HEK293 (cell line): ENCODE measurements at regions not wholly inside any gene's neighbourhood (a gene's known extent, or its start where the extent isn't known, plus 50 kb on each side); places are given as distances from the start of the nearest gene placed in this dataset.

ENCODE experiments used
- CTCF ChIA-PET: fragments of 350-600 bp; formaldehyde crosslinking; extraction: SDS; loops from one replicate; lab custom pipeline; 2021; ENCODE audit warnings: antibody characterized with exemption; lab: Yijun Ruan, JAX
- POLR2A ChIA-PET: fragments of 300-600 bp; formaldehyde crosslinking; extraction: SDS; loops from one replicate; lab custom pipeline; 2020; ENCODE audit warnings: antibody characterized with exemption, inconsistent platforms; lab: Yijun Ruan, JAX
- H3K27ac ChIP-seq: fragments of 200-500 bp; sonication (Bioruptor generic); 2 replicates; pipeline ENCODE4 v1.5.1; 2014; ENCODE audit warnings: low read depth, low read length, control low read depth, inconsistent platforms; ENCODE audit errors: extremely low read depth
- H3K36me3 ChIP-seq, 2 experiments: fragments of 200-500 bp in 1 of 2; sonication (Bioruptor generic) in 1 of 2; 1 replicate in 1 of 2; 2 replicates in 1 of 2; pipeline ENCODE4 v1.5.1; 2014 to 2017; ENCODE audit warnings: inconsistent platforms in 2 of 2, low read length in 2 of 2; ENCODE audit not compliant: control insufficient read depth in 2 of 2, insufficient read depth in 1 of 2
- H3K4me1 ChIP-seq: fragments of 200-500 bp; sonication (Bioruptor generic); 2 replicates; pipeline ENCODE4 v1.5.1; 2014; ENCODE audit warnings: mild to moderate bottlenecking, low read length, inconsistent platforms; ENCODE audit not compliant: control insufficient read depth, insufficient read depth
- H3K4me3 ChIP-seq: 2 replicates; pipeline ENCODE4 v1.5.1; 2011; ENCODE audit warnings: low read depth, mild to moderate bottlenecking, control low read depth, low read length, moderate library complexity
- H3K9me3 ChIP-seq: fragments of 200-500 bp; sonication (Bioruptor generic); 2 replicates; pipeline ENCODE4 v1.5.1; 2014; ENCODE audit warnings: low read depth, low read length, inconsistent platforms; ENCODE audit not compliant: control insufficient read depth, insufficient read depth
- AEBP2 ChIP-seq: fragments of 450-650 bp; formaldehyde crosslinking; IDR thresholded peaks from 2 replicates; pipeline ENCODE4 v1.5.1; 2016; ENCODE audit warnings: missing biosample characterization, missing genetic modification characterization, borderline replicate concordance
- CTCF ChIP-seq: fragments of 450-650 bp; formaldehyde crosslinking; IDR thresholded peaks from 2 replicates; pipeline ENCODE4 v1.5.1; 2016; ENCODE audit warnings: missing biosample characterization, missing genetic modification characterization
- OSR2 ChIP-seq: fragments of 450-650 bp; formaldehyde crosslinking; IDR thresholded peaks from 2 replicates; pipeline ENCODE4 v1.5.1; 2016; ENCODE audit warnings: missing biosample characterization, missing genetic modification characterization
- ZBTB1 ChIP-seq: fragments of 450-650 bp; formaldehyde crosslinking; IDR thresholded peaks from 2 replicates; pipeline ENCODE4 v1.5.1; 2016; ENCODE audit warnings: missing biosample characterization, missing genetic modification characterization
- ZFP3 ChIP-seq: fragments of 450-650 bp; formaldehyde crosslinking; IDR thresholded peaks from 2 replicates; pipeline ENCODE4 v1.5.1; 2016; ENCODE audit warnings: low read depth, missing biosample characterization, missing genetic modification characterization
- ZFP69B ChIP-seq: fragments of 450-650 bp; formaldehyde crosslinking; IDR thresholded peaks from 2 replicates; pipeline ENCODE4 v1.5.1; 2016; ENCODE audit warnings: missing biosample characterization, missing genetic modification characterization
- ZNF132 ChIP-seq: fragments of 450-650 bp; formaldehyde crosslinking; IDR thresholded peaks from 2 replicates; pipeline ENCODE4 v1.5.1; 2017; ENCODE audit warnings: missing biosample characterization, missing genetic modification characterization, borderline replicate concordance
- ZNF155 ChIP-seq: fragments of 450-650 bp; formaldehyde crosslinking; IDR thresholded peaks from 2 replicates; pipeline ENCODE4 v1.5.1; 2016; ENCODE audit warnings: missing biosample characterization, missing genetic modification characterization
- ZNF175 ChIP-seq: fragments of 450-650 bp; formaldehyde crosslinking; IDR thresholded peaks from 2 replicates; pipeline ENCODE4 v1.5.1; 2016; ENCODE audit warnings: missing biosample characterization, missing genetic modification characterization
- ZNF214 ChIP-seq: fragments of 450-650 bp; formaldehyde crosslinking; IDR thresholded peaks from 2 replicates; pipeline ENCODE4 v1.5.1; 2017; ENCODE audit warnings: missing biosample characterization, mild to moderate bottlenecking, missing genetic modification characterization, borderline replicate concordance
- ZNF223 ChIP-seq: fragments of 450-650 bp; formaldehyde crosslinking; IDR thresholded peaks from 2 replicates; pipeline ENCODE4 v1.5.1; 2016; ENCODE audit warnings: missing biosample characterization, missing genetic modification characterization
- ZNF239 ChIP-seq: fragments of 450-650 bp; formaldehyde crosslinking; IDR thresholded peaks from 2 replicates; pipeline ENCODE4 v1.5.1; 2016; ENCODE audit warnings: missing biosample characterization, missing genetic modification characterization
- ZNF335 ChIP-seq: fragments of 450-650 bp; formaldehyde crosslinking; conservative IDR thresholded peaks from 2 replicates; pipeline ENCODE4 v1.5.1; 2016; ENCODE audit warnings: missing biosample characterization, missing genetic modification characterization
- ZNF449 ChIP-seq: fragments of 450-650 bp; formaldehyde crosslinking; IDR thresholded peaks from 2 replicates; pipeline ENCODE4 v1.5.1; 2017; ENCODE audit warnings: missing biosample characterization, mild to moderate bottlenecking, missing genetic modification characterization, moderate library complexity
- ZNF488 ChIP-seq: fragments of 450-650 bp; formaldehyde crosslinking; IDR thresholded peaks from 2 replicates; pipeline ENCODE4 v1.5.1; 2016; ENCODE audit warnings: missing biosample characterization, missing genetic modification characterization
- ZNF530 ChIP-seq: fragments of 450-650 bp; formaldehyde crosslinking; IDR thresholded peaks from 2 replicates; pipeline ENCODE4 v1.5.1; 2016; ENCODE audit warnings: low read depth, missing biosample characterization, missing genetic modification characterization
- ZNF624 ChIP-seq: fragments of 450-650 bp; formaldehyde crosslinking; IDR thresholded peaks from 2 replicates; pipeline ENCODE4 v1.5.1; 2017; ENCODE audit warnings: missing biosample characterization, missing genetic modification characterization
- ZNF629 ChIP-seq: fragments of 450-650 bp; formaldehyde crosslinking; IDR thresholded peaks from 2 replicates; pipeline ENCODE4 v1.5.1; 2017; ENCODE audit warnings: missing biosample characterization, missing genetic modification characterization
- ZNF645 ChIP-seq: fragments of 450-650 bp; formaldehyde crosslinking; IDR thresholded peaks from 2 replicates; pipeline ENCODE4; 2016; ENCODE audit warnings: missing biosample characterization, missing genetic modification characterization
- ZNF654 ChIP-seq: fragments of 450-650 bp; formaldehyde crosslinking; IDR thresholded peaks from 2 replicates; pipeline ENCODE4 v1.5.1; 2016; ENCODE audit warnings: low read depth, missing biosample characterization, missing genetic modification characterization
- ZSCAN18 ChIP-seq: fragments of 450-650 bp; formaldehyde crosslinking; IDR thresholded peaks from 2 replicates; pipeline ENCODE4 v1.5.1; 2016; ENCODE audit warnings: missing biosample characterization, missing genetic modification characterization

- TF ChIP-seq ZFP3 (tag by site-specific recombination) (no peak), ZNF239 (tag by site-specific recombination) (no peak), ZNF155 (no peak), ZBTB1 (no peak), ZNF530 (tag by site-specific recombination) (no peak), ZSCAN18 (tag by site-specific recombination) (no peak), ZFP69B (tag by site-specific recombination) (no peak), ZNF335 (no peak), ZNF645 (tag by site-specific recombination) (no peak), OSR2 (tag by site-specific recombination) (no peak)
Measured at GRCh38 chr10:58019863-58020537, 247.7 kb downstream of the IPMK start (continued).

GRCh38 chr10:58017719-58018367, 249.9 kb downstream of the IPMK start:
- ChIA-PET POLR2A (no interaction called here), CTCF (interaction anchor here (0.6 to 0.7 kb wide), 3 partner anchors 31 to 715 kb away, joined by 3 to 4 read pairs (median 3); no protein-coding TSS in a partner anchor)
- H3K36me3 ChIP-seq: no peaks in the 10 kb centered on the region
- TF ChIP-seq ZNF624 (tag by site-specific recombination): no peak
- TF ChIP-seq ZNF629 (tag by site-specific recombination): no peak
- no peak for TF ChIP-seq ZNF654 (tag by site-specific recombination)
- TF ChIP-seq CTCF: no peak
- no peak for TF ChIP-seq ZNF175 (tag by site-specific recombination)
- TF ChIP-seq ZNF214 (tag by site-specific recombination): no peak
- no peak for TF ChIP-seq ZNF223
- TF ChIP-seq ZNF488 (tag by site-specific recombination): no peak
- no peak for TF ChIP-seq ZNF132
- TF ChIP-seq AEBP2 (tag by site-specific recombination): no peak
- TF ChIP-seq ZNF449 (tag by site-specific recombination): no peak
- TF ChIP-seq, all 188 proteins: peak for 0
- H3K4me3 ChIP-seq: no peak overlapping the region
- H3K9me3 ChIP-seq: no peaks in the 10 kb centered on the region
- no peaks in the 10 kb centered on the region for H3K4me1 ChIP-seq
- H3K27ac ChIP-seq: no peak overlapping the region
